RCC 7860 (cell line): ENCODE measurements at regions not wholly inside any gene's neighbourhood (a gene's known extent, or its start where the extent isn't known, plus 50 kb on each side); places are given as distances from the start of the nearest gene placed in this dataset.

Experiments used
- DNase-seq: peaks from one replicate; pipeline ENCODE4 v3.0.0-alpha.2; 2015; ENCODE audit warnings: low spot score
- FAIRE-seq: peaks from 2 replicates; lab custom pipeline; 2012; peaks lifted over from hg19 to GRCh38; lab: Jason Lieb, UNC

DNA sequence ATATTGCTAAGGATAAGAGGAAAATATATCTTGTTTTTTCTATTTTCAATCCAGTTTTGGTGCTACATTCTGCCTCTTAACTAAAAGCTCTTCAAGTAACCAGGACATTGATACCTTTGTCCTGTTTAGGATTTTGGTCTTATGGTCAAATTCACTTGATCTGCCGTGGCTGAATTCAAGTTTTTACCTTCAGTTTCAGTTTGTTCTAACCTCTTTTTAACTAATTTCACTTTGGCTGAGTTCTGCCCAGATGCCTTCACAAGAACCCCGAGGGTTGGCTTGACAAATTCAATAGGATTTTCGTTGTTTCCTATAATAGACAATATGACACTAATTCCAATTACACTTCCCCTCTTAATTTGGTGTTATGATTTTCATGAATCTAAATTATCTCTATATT, 84.5 kb upstream of the C1orf21 start:
- FAIRE-seq (no peak), DNase-seq (no peak)

GRCh38 chr1:184310157-184310819, 76.5 kb upstream of the C1orf21 start:
- FAIRE-seq (no peak), DNase-seq (no peak)

- no peak for FAIRE-seq
- DNase-seq, result no peak
These were observed 75.2 kb upstream of the C1orf21 start for GRCh38 chr1:184311580-184311979.

DNA sequence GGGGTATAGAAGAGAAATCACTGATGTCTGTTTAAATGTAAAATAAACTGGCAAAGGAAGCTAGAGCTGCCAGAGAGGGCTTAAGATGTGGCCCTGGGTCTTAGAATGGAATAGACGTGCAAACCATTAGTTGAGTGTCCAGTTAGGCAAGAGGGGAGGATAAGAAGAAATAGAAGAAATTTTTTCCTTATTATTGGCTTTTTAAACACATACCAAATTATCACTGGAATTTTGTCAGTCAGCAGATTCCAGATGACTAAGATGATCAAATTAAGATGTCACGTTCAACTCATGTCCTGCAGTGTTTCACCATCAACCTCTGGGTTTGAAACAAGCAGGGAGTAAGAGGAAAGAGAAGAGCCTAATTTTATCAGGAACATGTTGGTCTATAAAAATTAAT, 71.6 kb upstream of the C1orf21 start:
- DNase-seq (no peak), FAIRE-seq (no peak)

DNA sequence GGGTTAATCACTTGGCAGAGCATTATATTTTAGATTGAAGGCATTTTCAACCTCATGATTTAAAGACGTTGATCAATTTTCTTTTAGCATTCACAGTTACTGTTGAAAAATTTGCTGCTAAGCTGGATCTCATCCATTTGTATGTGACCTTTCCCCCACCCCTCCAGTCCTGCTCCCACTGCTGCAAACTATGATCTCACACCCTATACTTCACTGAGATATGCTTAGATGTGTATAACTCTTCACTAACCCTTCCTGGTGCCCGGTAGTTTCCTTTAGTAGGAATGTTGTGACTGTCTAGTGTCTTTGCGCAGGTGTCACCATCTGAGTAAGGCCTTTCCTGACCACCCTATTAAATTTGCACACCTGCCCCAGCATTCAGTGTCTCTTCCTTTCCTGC, 67.0 kb upstream of the C1orf21 start:
- FAIRE-seq, result no peak

GRCh38 chr1:184322253-184322652, 64.6 kb upstream of the C1orf21 start:
- DNase-seq (no peak), FAIRE-seq (no peak)

More for the DNA sequence above, 67.0 kb upstream of the C1orf21 start:
- DNase-seq, result no peak

GRCh38 chr1:184324972-184325371, 61.9 kb upstream of the C1orf21 start:
- no peak for DNase-seq
- FAIRE-seq, result no peak

DNA sequence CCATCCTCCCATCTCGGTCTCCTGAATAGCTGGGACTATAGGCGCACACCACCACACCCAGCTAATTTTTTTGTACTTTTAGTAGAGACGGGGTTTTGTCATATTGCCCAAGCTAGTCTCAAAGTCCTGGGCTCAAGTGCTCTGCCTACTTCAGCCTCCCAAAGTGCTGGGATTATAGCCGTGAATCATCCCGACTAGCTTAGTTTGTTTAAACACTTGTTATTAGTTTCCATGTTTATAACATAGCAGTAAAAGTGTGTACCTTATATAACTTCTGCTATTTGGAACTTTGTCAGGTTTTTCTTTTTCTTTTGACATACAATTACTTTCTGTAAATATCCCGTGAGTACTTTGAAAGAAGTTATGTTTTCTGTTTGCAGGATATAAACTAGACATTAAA, 60.6 kb upstream of the C1orf21 start:
- no peak for DNase-seq
- FAIRE-seq, result no peak

DNA sequence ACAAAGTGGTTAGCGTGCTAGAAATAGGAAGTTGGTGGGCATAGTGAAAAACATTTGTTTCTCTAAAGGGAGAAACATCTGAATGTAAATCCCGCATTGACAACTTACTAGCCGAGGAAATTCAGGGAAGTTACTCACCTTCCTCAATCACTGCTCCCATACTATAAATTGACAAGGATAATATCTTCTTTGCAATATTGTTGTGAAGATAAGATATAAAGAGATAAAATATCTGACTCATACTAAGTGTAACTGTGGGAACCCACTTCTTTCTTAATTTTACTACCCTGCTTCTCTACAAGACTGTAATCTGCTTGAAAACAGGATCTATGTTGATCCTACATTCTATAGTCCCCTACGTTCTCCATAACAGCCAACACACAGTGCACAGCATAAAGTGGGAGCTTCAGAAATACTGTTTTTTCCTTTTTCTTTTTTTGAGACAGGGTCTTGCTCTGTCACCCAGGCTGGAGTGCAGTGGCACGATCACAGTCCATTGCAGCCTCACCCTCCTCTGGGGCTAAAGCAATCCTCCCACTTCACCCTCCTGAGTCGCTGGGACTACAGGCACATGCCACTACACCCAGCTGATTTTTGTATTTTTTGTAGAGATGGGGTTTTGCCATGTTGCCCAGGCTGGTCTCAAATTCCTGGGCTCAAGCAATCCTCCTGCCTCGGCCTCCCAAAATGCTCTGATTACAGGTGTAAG, 57.4 kb upstream of the C1orf21 start:
- no peak for DNase-seq
- no peak for FAIRE-seq

- FAIRE-seq (no peak), DNase-seq (no peak)
These were observed 56.6 kb upstream of the C1orf21 start for GRCh38 chr1:184329962-184330868.

DNA sequence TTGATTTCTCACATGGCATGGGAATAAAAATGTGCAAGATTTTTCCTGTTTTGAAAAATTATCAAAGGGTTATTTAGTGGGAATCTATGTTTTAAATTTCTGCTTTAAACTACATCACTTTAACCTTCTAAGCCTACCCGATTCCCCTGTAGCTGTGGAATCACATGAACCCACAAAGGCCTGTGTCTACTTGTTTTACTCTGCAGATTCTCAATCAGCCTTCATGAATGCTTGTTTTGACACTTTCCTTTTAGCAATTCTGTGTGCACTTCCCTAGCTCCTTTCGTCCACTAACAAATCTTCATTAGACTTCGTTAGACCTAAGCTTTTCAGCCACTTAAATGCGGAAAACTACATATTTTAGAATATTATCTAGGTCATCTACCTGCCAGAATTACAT, 56.0 kb upstream of the C1orf21 start:
- FAIRE-seq, result no peak
- DNase-seq, result no peak
